SKM-1 treated with dmso at 0.1 percent for 144 hours (cell line): ENCODE measurements at regions not wholly inside any gene's neighbourhood (a gene's known extent, or its start where the extent isn't known, plus 50 kb on each side); places are given as distances from the start of the nearest gene placed in this dataset.

ENCODE experiments used
- DNase-seq: peaks from one replicate; lab custom pipeline; 2025; ENCODE audit not compliant: unreplicated experiment; lab: John Stamatoyannopoulos, UW

- no peak for DNase-seq
These were observed 51.2 kb upstream of the CNTNAP4 start for GRCh38 chr16:76226011-76226410.

GRCh38 chr16:76226481-76226880 lies 50.7 kb upstream of the CNTNAP4 start:
- no peak for DNase-seq
